DND-41 (cell line): ENCODE measurements at regions not wholly inside any gene's neighbourhood (a gene's known extent, or its start where the extent isn't known, plus 50 kb on each side); places are given as distances from the start of the nearest gene placed in this dataset.

Experiments used
- EZH2 ChIP-seq: IDR thresholded peaks from 3 replicates; pipeline ENCODE4 v1.6.1; 2012; ENCODE audit warnings: borderline replicate concordance, low read depth, mild to moderate bottlenecking, moderate library complexity, low read length, inconsistent platforms; ENCODE audit not compliant: severe bottlenecking
- TF ChIP-seq, protein P1 (sequence below): IDR thresholded peaks from 2 replicates; pipeline ENCODE4 v1.5.1; 2012; ENCODE audit warnings: borderline replicate concordance, low read length, moderate library complexity, mild to moderate bottlenecking; ENCODE audit not compliant: poor library complexity, severe bottlenecking; ENCODE audit errors: extremely low read depth

DNA sequence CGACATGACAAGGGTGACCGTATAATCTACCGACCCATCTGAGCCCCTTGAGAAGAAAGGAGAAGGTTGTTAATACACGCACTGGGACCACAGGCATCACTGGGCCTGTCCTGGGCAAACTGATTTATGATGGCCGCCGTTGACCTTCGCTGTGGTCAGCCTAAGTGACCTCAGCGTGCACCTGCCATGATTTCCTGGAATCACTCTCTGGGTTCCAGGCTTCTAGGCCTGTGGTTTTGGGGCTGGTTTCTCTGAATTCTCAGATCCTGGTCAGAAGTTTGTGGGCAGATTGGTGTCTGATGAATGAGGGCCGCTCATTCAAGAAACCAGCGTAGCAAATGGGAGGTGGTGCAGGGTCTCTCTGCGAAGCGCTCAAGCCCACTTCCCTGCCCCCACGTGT lies 64.0 kb downstream of the SIK1 start:
- TF ChIP-seq, protein P1, sequence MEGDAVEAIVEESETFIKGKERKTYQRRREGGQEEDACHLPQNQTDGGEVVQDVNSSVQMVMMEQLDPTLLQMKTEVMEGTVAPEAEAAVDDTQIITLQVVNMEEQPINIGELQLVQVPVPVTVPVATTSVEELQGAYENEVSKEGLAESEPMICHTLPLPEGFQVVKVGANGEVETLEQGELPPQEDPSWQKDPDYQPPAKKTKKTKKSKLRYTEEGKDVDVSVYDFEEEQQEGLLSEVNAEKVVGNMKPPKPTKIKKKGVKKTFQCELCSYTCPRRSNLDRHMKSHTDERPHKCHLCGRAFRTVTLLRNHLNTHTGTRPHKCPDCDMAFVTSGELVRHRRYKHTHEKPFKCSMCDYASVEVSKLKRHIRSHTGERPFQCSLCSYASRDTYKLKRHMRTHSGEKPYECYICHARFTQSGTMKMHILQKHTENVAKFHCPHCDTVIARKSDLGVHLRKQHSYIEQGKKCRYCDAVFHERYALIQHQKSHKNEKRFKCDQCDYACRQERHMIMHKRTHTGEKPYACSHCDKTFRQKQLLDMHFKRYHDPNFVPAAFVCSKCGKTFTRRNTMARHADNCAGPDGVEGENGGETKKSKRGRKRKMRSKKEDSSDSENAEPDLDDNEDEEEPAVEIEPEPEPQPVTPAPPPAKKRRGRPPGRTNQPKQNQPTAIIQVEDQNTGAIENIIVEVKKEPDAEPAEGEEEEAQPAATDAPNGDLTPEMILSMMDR: no peak
- TF ChIP-seq EZH2: no peak
